NT2/D1 (cell line): ENCODE measurements at regions not wholly inside any gene's neighbourhood (a gene's known extent, or its start where the extent isn't known, plus 50 kb on each side); places are given as distances from the start of the nearest gene placed in this dataset.

Experiments used
- SUZ12 ChIP-seq: IDR thresholded peaks from 2 replicates; pipeline ENCODE4 v1.6.1; 2011; ENCODE audit not compliant: insufficient read length, insufficient read depth; ENCODE audit errors: extremely low read depth
- YY1 ChIP-seq: IDR thresholded peaks from 2 replicates; pipeline ENCODE4 v1.6.1; 2011; ENCODE audit not compliant: insufficient read length, insufficient read depth
- ZNF274 ChIP-seq: IDR thresholded peaks from 2 replicates; pipeline ENCODE4 v1.6.1; 2011; ENCODE audit warnings: mild to moderate bottlenecking, low read depth, low read length

GRCh38 chr4:188892837-188893236 lies 753.6 kb downstream of the TRIML1 start:
- TF ChIP-seq ZNF274 = no peak
- no peak for TF ChIP-seq SUZ12
- TF ChIP-seq YY1 = no peak
